HEK293 (cell line): ENCODE measurements at regions not wholly inside any gene's neighbourhood (a gene's known extent, or its start where the extent isn't known, plus 50 kb on each side); places are given as distances from the start of the nearest gene placed in this dataset.

ENCODE experiments used
- MEIS1 ChIP-seq: sonication (generic); formaldehyde crosslinking; IDR thresholded peaks from 2 replicates; pipeline ENCODE4 v1.8.1; 2022; ENCODE audit warnings: missing genetic modification reagents, mild to moderate bottlenecking, borderline replicate concordance
- REPIN1 ChIP-seq: fragments of 450-650 bp; formaldehyde crosslinking; IDR thresholded peaks from 2 replicates; pipeline ENCODE4 v1.5.1; 2017; ENCODE audit warnings: missing biosample characterization, missing genetic modification characterization, low read depth
- ZEB2 ChIP-seq: fragments of 450-650 bp; formaldehyde crosslinking; IDR thresholded peaks from 2 replicates; pipeline ENCODE4 v1.5.1; 2016; ENCODE audit warnings: missing biosample characterization, missing genetic modification characterization

- TF ChIP-seq REPIN1 (tag by site-specific recombination) (no peak), ZEB2 (no peak), MEIS1 (no peak)
Observed at GRCh38 chr7:85833066-85833465, 646.2 kb upstream of the SEMA3D start.
